ENCODE measurements at regions not wholly inside any gene's neighbourhood (a gene's known extent, or its start where the extent isn't known, plus 50 kb on each side); places are given as distances from the start of the nearest gene placed in this dataset.

- TF ChIP-seq CTCF (IDR thresholded peaks at IDR 0.05; ENCODE audit: insufficient read depth, low read depth, low read length, missing control alignments): no peak
- H3K4me3 ChIP-seq (ENCODE audit: low read depth, low read length): no peak overlapping the region
- no peak for DNase-seq (ENCODE audit: low read depth)
Measured at GRCh38 chrX:121598356-121598755, 550.9 kb downstream of the GLUD2 start.

DNA sequence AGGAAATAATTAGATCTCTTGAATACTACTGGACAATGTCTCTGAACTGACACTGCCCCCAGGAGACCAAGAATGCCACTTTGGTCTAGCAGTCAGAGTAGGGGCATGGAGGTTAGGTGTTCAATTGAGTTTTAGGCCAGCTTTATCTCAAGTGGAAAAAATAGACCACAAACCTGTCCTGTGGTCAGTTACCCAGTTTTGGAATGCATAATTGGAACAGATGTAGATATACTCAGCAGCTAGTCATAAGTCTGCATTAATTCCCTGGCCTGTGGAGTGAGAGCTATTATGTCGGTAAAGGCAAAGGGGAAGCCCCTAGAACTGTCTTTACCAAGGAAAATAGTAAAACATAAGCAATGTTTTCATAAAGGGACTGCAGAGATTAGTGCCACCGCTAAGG lies 587.7 kb downstream of the GLUD2 start:
- DNase-seq (ENCODE audit: low read depth): no peak
- H3K4me3 ChIP-seq (ENCODE audit: low read depth, low read length): no peak overlapping the region
- TF ChIP-seq CTCF (IDR thresholded peaks at IDR 0.05; ENCODE audit: insufficient read depth, low read depth, low read length, missing control alignments): no peak

DNA sequence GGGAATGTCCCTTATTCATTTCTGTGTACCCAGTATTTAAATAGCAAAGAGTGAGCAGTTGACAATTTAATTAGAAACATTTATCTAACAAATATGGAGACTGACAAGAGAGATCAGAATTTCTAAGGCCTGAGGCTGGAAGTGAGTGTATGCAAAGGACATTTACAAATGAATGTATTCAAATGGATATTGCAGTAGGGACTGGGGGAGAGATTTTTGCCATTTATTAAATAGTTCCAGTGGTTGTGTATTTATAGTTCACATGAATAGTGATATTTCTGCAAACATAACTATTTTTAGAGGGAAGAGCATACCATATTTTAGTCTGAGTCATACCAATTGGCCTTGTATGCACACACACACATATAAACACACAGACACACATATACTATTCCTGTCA lies 592.4 kb downstream of the GLUD2 start:
- no peak for DNase-seq (ENCODE audit: low read depth)
- H3K4me3 ChIP-seq (ENCODE audit: low read depth, low read length): no peak overlapping the region

GRCh38 chrX:121641560-121641959 lies 594.1 kb downstream of the GLUD2 start:
- no peak for TF ChIP-seq CTCF (IDR thresholded peaks at IDR 0.05; ENCODE audit: insufficient read depth, low read depth, low read length, missing control alignments)
- no peak overlapping the region for H3K4me3 ChIP-seq (ENCODE audit: low read depth, low read length)
- no peak for DNase-seq (ENCODE audit: low read depth)

More for the DNA sequence above, 592.4 kb downstream of the GLUD2 start:
- TF ChIP-seq CTCF (IDR thresholded peaks at IDR 0.05; ENCODE audit: insufficient read depth, low read depth, low read length, missing control alignments): no peak

DNA sequence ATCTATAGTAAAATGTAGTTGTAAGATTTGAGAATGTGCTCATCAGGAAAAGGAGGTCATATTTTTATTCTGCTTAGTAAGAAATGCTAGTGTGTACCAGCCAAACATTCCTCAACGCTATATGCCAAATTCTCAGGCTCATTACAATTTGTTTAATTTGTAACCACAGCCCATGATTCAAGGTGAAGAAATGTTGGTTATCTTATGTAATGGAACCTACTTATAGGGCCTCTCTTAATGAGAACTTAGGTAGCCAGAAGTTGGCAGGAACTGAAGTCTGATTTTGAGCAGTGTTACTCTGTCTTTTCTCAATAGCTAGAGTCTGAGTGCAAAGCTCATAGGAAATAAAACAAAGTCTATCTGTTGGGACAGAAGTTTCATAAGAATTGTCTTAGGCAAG lies 595.0 kb downstream of the GLUD2 start:
- no peak for DNase-seq (ENCODE audit: low read depth)
- TF ChIP-seq CTCF (IDR thresholded peaks at IDR 0.05; ENCODE audit: insufficient read depth, low read depth, low read length, missing control alignments): no peak
- no peak overlapping the region for H3K4me3 ChIP-seq (ENCODE audit: low read depth, low read length)

GRCh38 chrX:121649417-121649816 lies 602.0 kb downstream of the GLUD2 start:
- DNase-seq (ENCODE audit: low read depth): no peak
- no peak for TF ChIP-seq CTCF (IDR thresholded peaks at IDR 0.05; ENCODE audit: insufficient read depth, low read depth, low read length, missing control alignments)
- no peak overlapping the region for H3K4me3 ChIP-seq (ENCODE audit: low read depth, low read length)

DNA sequence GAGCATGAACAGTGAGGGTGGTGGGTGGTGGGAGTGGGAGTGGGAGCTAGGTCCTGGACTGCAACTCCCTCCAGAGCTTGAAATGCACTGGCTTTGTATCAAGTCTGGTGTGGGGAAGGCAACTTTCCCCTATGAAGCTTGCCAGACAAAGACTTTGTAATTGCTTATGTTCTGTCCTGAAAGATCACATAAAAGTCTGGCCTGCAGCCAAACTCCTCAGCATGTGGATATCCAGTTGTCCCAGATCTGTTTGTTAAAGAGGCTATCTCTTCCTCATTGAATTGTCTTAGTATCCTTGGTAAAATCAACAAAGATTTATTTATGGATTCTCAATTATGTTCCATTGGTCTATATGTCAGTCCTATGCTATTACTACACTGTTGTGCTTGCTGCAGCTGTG lies 607.9 kb downstream of the GLUD2 start:
- DNase-seq (ENCODE audit: low read depth): no peak
- TF ChIP-seq CTCF (IDR thresholded peaks at IDR 0.05; ENCODE audit: insufficient read depth, low read depth, low read length, missing control alignments): no peak
- no peak overlapping the region for H3K4me3 ChIP-seq (ENCODE audit: low read depth, low read length)
